Kidney (tissue), 13 donors: ENCODE measurements at regions not wholly inside any gene's neighbourhood (a gene's known extent, or its start where the extent isn't known, plus 50 kb on each side); places are given as distances from the start of the nearest gene placed in this dataset.

ENCODE experiments used
- DNase-seq, 5 donors: peaks; one replicate each; pipeline ENCODE4 v3.0.0-alpha.2; 2013 to 2020
- FAIRE-seq: peaks from 2 replicates; lab custom pipeline; 2012; peaks lifted over from hg19 to GRCh38; lab: Jason Lieb, UNC
- H3K27ac ChIP-seq, 2 donors: one replicate each; pipeline ENCODE4 v1.7.0; 2013; ENCODE audit warnings: low read depth in 2 of 2, low read length in 2 of 2, inconsistent platforms in 1 of 2
- H3K27me3 ChIP-seq: one replicate; pipeline ENCODE4 v1.7.1; 2013; ENCODE audit warnings: low read length, inconsistent platforms; ENCODE audit not compliant: control insufficient read depth, insufficient read depth
- H3K36me3 ChIP-seq, 3 donors: one replicate each; pipeline versions ENCODE4 v1.7.0 to v1.7.1; 2013; ENCODE audit warnings: low read length in 3 of 3, control low read depth in 1 of 3, inconsistent platforms in 1 of 3; ENCODE audit not compliant: insufficient read depth in 3 of 3, control insufficient read depth in 2 of 3
- H3K4me1 ChIP-seq, 3 donors: one replicate each; pipeline versions ENCODE4 v1.7.0 to v1.7.1; 2013; ENCODE audit warnings: low read length in 3 of 3, inconsistent platforms in 1 of 3, low read depth in 1 of 3; ENCODE audit not compliant: control insufficient read depth in 2 of 3, insufficient read depth in 2 of 3
- H3K4me3 ChIP-seq, 3 donors: one replicate each; pipeline versions ENCODE4 v1.7.0 to v1.8.1; 2013; ENCODE audit warnings: low read length in 3 of 3, control low read depth in 1 of 3, inconsistent platforms in 1 of 3
- H3K9ac ChIP-seq, 3 donors: one replicate each; pipeline versions ENCODE4 v1.7.0 to v1.7.1; 2013; ENCODE audit warnings: low read length in 3 of 3, control low read depth in 1 of 3, inconsistent platforms in 1 of 3
- H3K9me3 ChIP-seq, 3 donors: one replicate each; pipeline versions ENCODE4 v1.7.0 to v1.7.1; 2013; ENCODE audit warnings: low read length in 3 of 3, control low read depth in 1 of 3, inconsistent platforms in 1 of 3; ENCODE audit not compliant: control insufficient read depth in 2 of 3, insufficient read depth in 1 of 3
- intact Hi-C: fragments of 100-400 bp; cut with DNase I; formaldehyde crosslinking; loops from one replicate; pipeline ENCODE4 v1.11.1; 2022
- TF ChIP-seq, protein P1 (sequence below): IDR thresholded peaks from 3 replicates; pipeline ENCODE4 v1.5.1; 2012; ENCODE audit warnings: mild to moderate bottlenecking, moderate library complexity, borderline replicate concordance; ENCODE audit not compliant: insufficient read depth; ENCODE audit errors: extremely low read depth
- donor health status: control.
- donor health status: control.
- donor health status: control.
- donor health status: control.
- donor health status: control.
- donor health status: DM: yes; HTN: yes; CAD: no.
- donor health status: Normal renal cell carcinoma (clear cell type).

- Histone ChIP-seq H3K9ac (no peak overlapping the region), H3K4me3 (no peak overlapping the region), H3K27me3 (no peaks in the 10 kb centered on the region), H3K9me3 (no peaks in the 10 kb centered on the region), H3K4me1 (no peaks in the 10 kb centered on the region), H3K36me3 (no peaks in the 10 kb centered on the region), H3K27ac (no peak overlapping the region)
- TF ChIP-seq, protein P1, sequence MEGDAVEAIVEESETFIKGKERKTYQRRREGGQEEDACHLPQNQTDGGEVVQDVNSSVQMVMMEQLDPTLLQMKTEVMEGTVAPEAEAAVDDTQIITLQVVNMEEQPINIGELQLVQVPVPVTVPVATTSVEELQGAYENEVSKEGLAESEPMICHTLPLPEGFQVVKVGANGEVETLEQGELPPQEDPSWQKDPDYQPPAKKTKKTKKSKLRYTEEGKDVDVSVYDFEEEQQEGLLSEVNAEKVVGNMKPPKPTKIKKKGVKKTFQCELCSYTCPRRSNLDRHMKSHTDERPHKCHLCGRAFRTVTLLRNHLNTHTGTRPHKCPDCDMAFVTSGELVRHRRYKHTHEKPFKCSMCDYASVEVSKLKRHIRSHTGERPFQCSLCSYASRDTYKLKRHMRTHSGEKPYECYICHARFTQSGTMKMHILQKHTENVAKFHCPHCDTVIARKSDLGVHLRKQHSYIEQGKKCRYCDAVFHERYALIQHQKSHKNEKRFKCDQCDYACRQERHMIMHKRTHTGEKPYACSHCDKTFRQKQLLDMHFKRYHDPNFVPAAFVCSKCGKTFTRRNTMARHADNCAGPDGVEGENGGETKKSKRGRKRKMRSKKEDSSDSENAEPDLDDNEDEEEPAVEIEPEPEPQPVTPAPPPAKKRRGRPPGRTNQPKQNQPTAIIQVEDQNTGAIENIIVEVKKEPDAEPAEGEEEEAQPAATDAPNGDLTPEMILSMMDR, result no peak
- DNase-seq, result no peak
- no peak for FAIRE-seq
- intact Hi-C loops, result no loop called here
Observed at GRCh38 chr12:92426332-92426731, 276.5 kb upstream of the PLEKHG7 start.

GRCh38 chr12:92425165-92425564, 277.6 kb upstream of the PLEKHG7 start:
- Histone ChIP-seq H3K4me3 (no peak overlapping the region), H3K36me3 (no peaks in the 10 kb centered on the region), H3K27ac (no peak overlapping the region), H3K4me1 (no peaks in the 10 kb centered on the region), H3K27me3 (no peaks in the 10 kb centered on the region), H3K9me3 (no peaks in the 10 kb centered on the region), H3K9ac (no peak overlapping the region)
- TF ChIP-seq, protein P1, result no peak
- FAIRE-seq, result no peak
- no peak for DNase-seq
- intact Hi-C loops, result no loop called here

GRCh38 chr12:92424338-92424737, 278.5 kb upstream of the PLEKHG7 start:
- Histone ChIP-seq H3K9ac (no peak overlapping the region), H3K27ac (no peak overlapping the region), H3K27me3 (no peaks in the 10 kb centered on the region), H3K4me1 (no peaks in the 10 kb centered on the region), H3K4me3 (no peak overlapping the region), H3K9me3 (no peaks in the 10 kb centered on the region), H3K36me3 (no peaks in the 10 kb centered on the region)
- intact Hi-C loops, result no loop called here
- TF ChIP-seq, protein P1, result no peak
- FAIRE-seq (no peak), DNase-seq (no peak)

DNA sequence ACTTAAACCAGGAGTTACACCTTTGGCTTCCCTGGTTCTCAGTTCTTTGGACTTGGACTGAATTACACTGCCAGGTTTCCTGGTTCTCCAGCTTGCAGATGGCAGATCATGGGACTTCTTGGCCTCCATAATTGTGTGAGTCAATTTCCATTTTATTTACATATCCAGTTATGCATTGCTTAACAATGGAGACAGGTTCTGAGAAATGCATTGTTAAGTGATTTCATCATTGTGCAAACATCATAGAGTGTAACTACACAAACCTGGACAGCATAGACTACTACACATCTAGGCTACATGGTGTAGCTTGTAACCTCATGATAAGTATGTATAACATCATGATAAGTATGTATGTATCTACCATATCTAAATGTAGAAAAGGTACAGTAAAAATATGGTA, 276.1 kb upstream of the BTG1 start:
- TF ChIP-seq, protein P1, result no peak
- DNase-seq (no peak), FAIRE-seq (no peak)
- Histone ChIP-seq H3K36me3 (no peaks in the 10 kb centered on the region), H3K9ac (no peak overlapping the region), H3K4me3 (no peak overlapping the region), H3K27me3 (no peaks in the 10 kb centered on the region), H3K4me1 (no peaks in the 10 kb centered on the region), H3K27ac (no peak overlapping the region), H3K9me3 (no peaks in the 10 kb centered on the region)
- intact Hi-C loops, result no loop called here
